Keratinocyte (primary cell): ENCODE measurements at regions not wholly inside any gene's neighbourhood (a gene's known extent, or its start where the extent isn't known, plus 50 kb on each side); places are given as distances from the start of the nearest gene placed in this dataset.

Experiments used
- DNase-seq: peaks from one replicate; pipeline ENCODE4 v3.0.0-alpha.2; 2011; ENCODE audit warnings: low read depth, missing footprints, low spot score
- FAIRE-seq: peaks from 2 replicates; lab custom pipeline; 2011; peaks lifted over from hg19 to GRCh38; lab: Jason Lieb, UNC
- H2AFZ ChIP-seq: 2 replicates; pipeline ENCODE4 v1.6.0; 2012; ENCODE audit warnings: low read length, control low read depth, inconsistent platforms; ENCODE audit not compliant: control insufficient read depth
- H3K27ac ChIP-seq: 2 replicates; pipeline ENCODE4 v1.5.1; 2011; ENCODE audit warnings: low read length; ENCODE audit not compliant: control insufficient read depth, insufficient read depth
- H3K27me3 ChIP-seq: 3 replicates; pipeline ENCODE4 v1.6.0; 2011; ENCODE audit warnings: low read length; ENCODE audit not compliant: control insufficient read depth, insufficient read depth; ENCODE audit errors: extremely low read depth
- H3K36me3 ChIP-seq, 2 experiments: 2 replicates in 1 of 2; 3 replicates in 1 of 2; pipeline ENCODE4 v1.5.1; 2011; ENCODE audit warnings: low read length in 2 of 2, mild to moderate bottlenecking in 1 of 2; ENCODE audit not compliant: control insufficient read depth in 2 of 2, insufficient read depth in 2 of 2; ENCODE audit errors: extremely low read depth in 1 of 2
- H3K4me1 ChIP-seq: 3 replicates; pipeline ENCODE4 v1.5.1; 2011; ENCODE audit warnings: low read length; ENCODE audit not compliant: control insufficient read depth, insufficient read depth; ENCODE audit errors: extremely low read depth
- H3K4me2 ChIP-seq: 3 replicates; pipeline ENCODE4 v1.6.0; 2011; ENCODE audit warnings: low read depth, low read length; ENCODE audit not compliant: control insufficient read depth, insufficient read depth; ENCODE audit errors: extremely low read depth
- H3K4me3 ChIP-seq, 3 experiments: fragments of 200-600 bp in 1 of 3; sonication (generic) in 1 of 3; 2 replicates in 2 of 3; 3 replicates in 1 of 3; pipeline ENCODE4 v1.5.1; 2011 to 2016; ENCODE audit warnings: low read length in 3 of 3, mild to moderate bottlenecking in 3 of 3, control low read depth in 2 of 3, inconsistent platforms in 1 of 3, low read depth in 1 of 3, mixed read lengths in 1 of 3, mixed run types in 1 of 3, moderate library complexity in 1 of 3; ENCODE audit not compliant: control insufficient read depth in 2 of 3, insufficient read depth in 2 of 3; ENCODE audit errors: extremely low read depth in 1 of 3
- H3K79me2 ChIP-seq: 2 replicates; pipeline ENCODE4 v1.6.0; 2012; ENCODE audit warnings: low read length; ENCODE audit not compliant: control insufficient read depth, insufficient read depth
- H3K9ac ChIP-seq: 3 replicates; pipeline ENCODE4 v1.6.0; 2011; ENCODE audit warnings: low read length; ENCODE audit not compliant: control insufficient read depth, insufficient read depth; ENCODE audit errors: extremely low read depth
- H3K9me1 ChIP-seq: 3 replicates; pipeline ENCODE4 v1.6.0; 2011; ENCODE audit warnings: low read length; ENCODE audit not compliant: control insufficient read depth, insufficient read depth; ENCODE audit errors: extremely low read depth
- H3K9me3 ChIP-seq: 2 replicates; pipeline ENCODE4 v1.5.1; 2012; ENCODE audit warnings: low read depth, low read length; ENCODE audit not compliant: control insufficient read depth
- H4K20me1 ChIP-seq: 3 replicates; pipeline ENCODE4 v1.6.0; 2011; ENCODE audit warnings: low read length; ENCODE audit not compliant: control insufficient read depth, insufficient read depth; ENCODE audit errors: extremely low read depth
- EZH2 ChIP-seq: IDR thresholded peaks from one replicate; pipeline ENCODE4 v1.6.1; 2012; ENCODE audit warnings: inconsistent platforms, mild to moderate bottlenecking, low read length, moderate library complexity
- dilution Hi-C: fragments of 300-500 bp; cut with MboI; formaldehyde crosslinking; loops from one replicate; pipeline ENCODE4 v1.7.0; 2020; ENCODE audit warnings: low sequenced_read_pairs; ENCODE audit not compliant: extremely low pct_ligation_motif_present
- TF ChIP-seq, protein P1 (sequence below), 3 experiments: IDR thresholded peaks in 1 of 3; conservative IDR thresholded peaks in 1 of 3; optimal IDR thresholded peaks in 1 of 3; 2 replicates in 2 of 3; 3 replicates in 1 of 3; pipeline versions ENCODE3 to v1.5.1; 2011; ENCODE audit warnings: low read length in 3 of 3, mild to moderate bottlenecking in 3 of 3, moderate library complexity in 2 of 3, control low read depth in 1 of 3, inconsistent platforms in 1 of 3; ENCODE audit not compliant: insufficient read depth in 2 of 3; ENCODE audit errors: extremely low read depth in 1 of 3

DNA sequence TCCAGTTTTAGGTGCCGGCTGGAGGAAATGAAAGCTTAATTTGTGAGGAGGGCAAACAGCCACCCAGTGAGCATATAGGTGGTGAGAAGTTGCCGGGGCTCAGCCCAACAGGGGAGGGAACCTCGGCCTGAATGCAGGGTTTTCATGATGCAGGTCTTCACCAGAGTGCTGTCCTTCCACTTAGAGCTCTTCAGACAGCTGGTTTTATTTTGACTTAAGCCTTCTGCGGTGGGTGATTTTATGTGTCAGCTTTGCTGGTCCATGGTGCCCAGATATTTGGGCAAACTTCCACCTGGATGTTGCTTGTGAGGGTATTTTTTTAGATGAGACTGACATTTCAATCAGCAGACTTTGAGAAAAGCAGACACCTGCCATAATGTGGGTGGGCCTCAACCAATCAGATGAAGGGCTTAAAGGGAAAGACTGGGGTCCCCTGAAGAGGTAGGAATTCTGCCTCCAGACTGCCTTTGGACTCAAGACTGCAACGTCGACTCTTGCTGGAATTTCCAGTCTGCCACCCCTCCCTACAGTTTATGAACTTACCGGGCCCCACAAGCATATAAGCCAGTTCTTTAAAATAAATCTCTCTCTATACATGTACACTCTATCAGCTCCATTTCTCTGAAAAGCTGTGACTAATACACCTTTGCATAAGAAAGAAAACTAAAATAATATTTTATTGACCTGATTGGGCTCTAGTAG, 72.8 kb downstream of the RHOU start:
- no peak for DNase-seq
- H3K4me2 ChIP-seq, result no peak overlapping the region
- no peak overlapping the region for H3K4me3 ChIP-seq
- H2AFZ ChIP-seq, result no peak overlapping the region
- H3K4me1 ChIP-seq, result no peaks in the 10 kb centered on the region
- no peak for FAIRE-seq
- dilution Hi-C loops, result no loop called here
- H3K27me3 ChIP-seq, result no peaks in the 10 kb centered on the region
- TF ChIP-seq EZH2, result no peak
- TF ChIP-seq, protein P1, sequence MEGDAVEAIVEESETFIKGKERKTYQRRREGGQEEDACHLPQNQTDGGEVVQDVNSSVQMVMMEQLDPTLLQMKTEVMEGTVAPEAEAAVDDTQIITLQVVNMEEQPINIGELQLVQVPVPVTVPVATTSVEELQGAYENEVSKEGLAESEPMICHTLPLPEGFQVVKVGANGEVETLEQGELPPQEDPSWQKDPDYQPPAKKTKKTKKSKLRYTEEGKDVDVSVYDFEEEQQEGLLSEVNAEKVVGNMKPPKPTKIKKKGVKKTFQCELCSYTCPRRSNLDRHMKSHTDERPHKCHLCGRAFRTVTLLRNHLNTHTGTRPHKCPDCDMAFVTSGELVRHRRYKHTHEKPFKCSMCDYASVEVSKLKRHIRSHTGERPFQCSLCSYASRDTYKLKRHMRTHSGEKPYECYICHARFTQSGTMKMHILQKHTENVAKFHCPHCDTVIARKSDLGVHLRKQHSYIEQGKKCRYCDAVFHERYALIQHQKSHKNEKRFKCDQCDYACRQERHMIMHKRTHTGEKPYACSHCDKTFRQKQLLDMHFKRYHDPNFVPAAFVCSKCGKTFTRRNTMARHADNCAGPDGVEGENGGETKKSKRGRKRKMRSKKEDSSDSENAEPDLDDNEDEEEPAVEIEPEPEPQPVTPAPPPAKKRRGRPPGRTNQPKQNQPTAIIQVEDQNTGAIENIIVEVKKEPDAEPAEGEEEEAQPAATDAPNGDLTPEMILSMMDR (optimal IDR thresholded peaks at IDR 0.05 in 1 of 3, IDR thresholded peaks at IDR 0.05 in 1 of 3, conservative IDR thresholded peaks at IDR 0.05 in 1 of 3; ENCODE audit: extremely low read depth in 1 of 3, insufficient read depth in 2 of 3, low read length in 3 of 3), result no peak
- no peaks in the 10 kb centered on the region for H3K9me1 ChIP-seq
- H3K27ac ChIP-seq, result no peak overlapping the region
- no peaks in the 10 kb centered on the region for H4K20me1 ChIP-seq
- no peaks in the 10 kb centered on the region for H3K79me2 ChIP-seq
- no peak overlapping the region for H3K9ac ChIP-seq
- H3K9me3 ChIP-seq, result no peaks in the 10 kb centered on the region
- H3K36me3 ChIP-seq, result no peaks in the 10 kb centered on the region

DNA sequence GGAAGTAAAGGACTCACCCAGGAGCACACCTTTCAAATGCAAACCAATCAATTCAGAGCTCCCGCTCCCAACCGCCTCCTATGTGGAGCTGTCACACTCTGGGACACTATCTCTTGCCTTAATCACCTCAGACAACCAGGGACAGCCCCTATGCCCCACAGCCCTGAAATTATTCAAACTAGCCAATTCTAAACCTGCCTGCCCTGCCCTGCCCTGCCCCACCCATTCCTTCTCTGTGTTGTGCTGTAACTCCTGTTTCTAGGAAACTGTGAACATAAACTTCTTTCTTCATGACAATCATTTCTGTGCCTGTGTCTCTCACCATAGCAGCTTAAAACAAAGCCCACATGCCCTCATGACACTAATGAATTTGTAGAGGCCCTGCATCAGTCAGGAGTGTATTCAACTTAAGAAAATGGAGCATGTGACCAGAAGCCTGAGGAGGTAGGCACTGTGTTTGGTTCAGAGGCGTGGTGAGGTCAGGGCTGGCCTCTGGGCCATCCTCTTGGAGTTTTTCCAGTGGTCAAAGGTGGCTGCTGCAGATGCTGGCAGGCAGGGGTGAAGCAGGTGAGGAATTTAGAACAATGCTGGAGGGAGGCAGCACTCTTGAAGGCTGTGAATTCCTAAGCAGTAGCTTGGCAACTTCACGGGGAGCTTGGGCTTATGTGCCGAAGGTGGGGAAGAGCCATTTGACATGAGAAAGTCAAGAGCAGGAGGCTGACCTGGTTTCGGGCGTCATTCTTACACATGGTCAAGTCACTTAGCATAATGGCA, 74.5 kb downstream of the RHOU start:
- Histone ChIP-seq H3K4me3 (no peak overlapping the region), H3K36me3 (no peaks in the 10 kb centered on the region), H2AFZ (no peak overlapping the region), H3K27ac (no peak overlapping the region), H4K20me1 (no peaks in the 10 kb centered on the region), H3K27me3 (no peaks in the 10 kb centered on the region), H3K79me2 (no peaks in the 10 kb centered on the region), H3K9me3 (no peaks in the 10 kb centered on the region), H3K4me2 (no peak overlapping the region), H3K4me1 (no peaks in the 10 kb centered on the region), H3K9me1 (no peaks in the 10 kb centered on the region), H3K9ac (no peak overlapping the region)
- dilution Hi-C loops, result no loop called here
- DNase-seq (no peak), FAIRE-seq (no peak)
- TF ChIP-seq, protein P1 (optimal IDR thresholded peaks at IDR 0.05 in 1 of 3, IDR thresholded peaks at IDR 0.05 in 1 of 3, conservative IDR thresholded peaks at IDR 0.05 in 1 of 3; ENCODE audit: extremely low read depth in 1 of 3, insufficient read depth in 2 of 3, low read length in 3 of 3), result no peak
- no peak for TF ChIP-seq EZH2
